ENCODE measurements at regions not wholly inside any gene's neighbourhood (a gene's known extent, or its start where the extent isn't known, plus 50 kb on each side); places are given as distances from the start of the nearest gene placed in this dataset.
A peak's percentile ranks its signal among the peaks of the same experiment; 100 is the strongest.

DNA sequence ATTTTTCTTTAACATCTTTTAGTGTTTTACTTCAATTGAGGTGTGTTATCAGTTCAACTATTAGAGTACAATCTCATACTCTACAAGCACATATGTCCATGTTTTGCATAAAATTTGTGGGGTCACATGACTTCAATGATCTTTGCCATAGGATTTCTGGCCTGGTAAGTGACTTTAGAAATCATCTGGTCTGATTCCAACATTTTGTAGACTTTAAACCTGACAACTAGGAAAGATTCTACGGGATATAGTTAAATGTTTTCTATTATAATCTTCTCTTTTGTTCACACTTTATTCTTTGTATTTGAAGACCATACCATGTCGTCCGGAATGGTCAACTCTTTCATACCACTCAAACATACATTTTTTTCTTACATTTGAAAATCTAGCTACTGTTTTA, 62.0 kb upstream of the NEUROD1 start:
- H3K9me2 ChIP-seq (replicated peaks; ENCODE audit: insufficient read depth, low read length) = no peaks in the 10 kb centered on the region
- TF ChIP-seq EZH2phosphoT487 (conservative IDR thresholded peaks at IDR 0.05; ENCODE audit: low read length) = no peak
- TF ChIP-seq, protein P1, sequence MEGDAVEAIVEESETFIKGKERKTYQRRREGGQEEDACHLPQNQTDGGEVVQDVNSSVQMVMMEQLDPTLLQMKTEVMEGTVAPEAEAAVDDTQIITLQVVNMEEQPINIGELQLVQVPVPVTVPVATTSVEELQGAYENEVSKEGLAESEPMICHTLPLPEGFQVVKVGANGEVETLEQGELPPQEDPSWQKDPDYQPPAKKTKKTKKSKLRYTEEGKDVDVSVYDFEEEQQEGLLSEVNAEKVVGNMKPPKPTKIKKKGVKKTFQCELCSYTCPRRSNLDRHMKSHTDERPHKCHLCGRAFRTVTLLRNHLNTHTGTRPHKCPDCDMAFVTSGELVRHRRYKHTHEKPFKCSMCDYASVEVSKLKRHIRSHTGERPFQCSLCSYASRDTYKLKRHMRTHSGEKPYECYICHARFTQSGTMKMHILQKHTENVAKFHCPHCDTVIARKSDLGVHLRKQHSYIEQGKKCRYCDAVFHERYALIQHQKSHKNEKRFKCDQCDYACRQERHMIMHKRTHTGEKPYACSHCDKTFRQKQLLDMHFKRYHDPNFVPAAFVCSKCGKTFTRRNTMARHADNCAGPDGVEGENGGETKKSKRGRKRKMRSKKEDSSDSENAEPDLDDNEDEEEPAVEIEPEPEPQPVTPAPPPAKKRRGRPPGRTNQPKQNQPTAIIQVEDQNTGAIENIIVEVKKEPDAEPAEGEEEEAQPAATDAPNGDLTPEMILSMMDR (IDR thresholded peaks at IDR 0.05; ENCODE audit: insufficient read depth, low read length, poor library complexity, severe bottlenecking) = no peak
- no peak overlapping the region for H3K27ac ChIP-seq (ENCODE audit: low read depth, low read length)

DNA sequence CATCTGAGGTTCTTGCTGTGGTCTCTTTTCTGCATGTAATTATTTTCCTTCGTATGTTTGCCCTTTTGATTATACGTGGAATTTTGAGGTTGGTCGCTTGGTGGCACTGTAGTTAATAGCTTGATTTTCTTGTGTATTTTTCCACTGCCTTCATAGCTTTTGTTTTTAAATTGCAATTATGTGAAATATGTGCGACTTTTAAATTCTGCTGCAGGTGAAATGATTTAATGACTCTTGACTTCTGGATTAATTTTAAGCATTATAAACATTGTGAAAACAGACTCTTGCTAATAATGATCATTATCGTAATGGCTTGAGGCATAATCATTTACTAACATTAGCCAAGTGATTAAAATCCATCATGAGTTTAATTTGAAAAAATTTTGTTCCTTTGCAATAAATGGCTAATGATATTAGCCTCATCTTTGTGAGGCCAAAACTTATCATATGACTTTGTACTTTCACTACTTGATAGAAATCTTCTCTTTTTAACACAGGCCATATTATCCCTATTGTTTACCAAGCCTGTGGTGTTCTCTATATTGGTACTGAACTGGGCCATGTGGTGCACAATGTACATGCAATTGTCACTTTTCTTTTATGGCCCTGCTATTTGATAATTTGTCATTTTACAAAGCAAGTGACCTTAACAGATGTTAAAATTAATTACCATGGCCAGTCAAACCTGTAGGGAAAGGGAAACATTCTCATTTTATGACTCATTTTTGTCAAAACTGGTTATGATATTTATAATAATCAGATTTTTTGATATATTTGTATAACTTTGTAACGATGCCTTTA, 62.8 kb upstream of the NEUROD1 start:
- Histone ChIP-seq H2AFZ (ENCODE audit: low read depth, low read length, severe bottlenecking) (no peak overlapping the region), H3K9me2 (replicated peaks; ENCODE audit: insufficient read depth, low read length) (no peaks in the 10 kb centered on the region), H3K27me3 (ENCODE audit: low read length) (no peaks in the 10 kb centered on the region), H3K4me3 (ENCODE audit: insufficient read depth, low read length, poor library complexity, severe bottlenecking) (no peak overlapping the region), H3K9ac (ENCODE audit: low read length) (no peak overlapping the region), H3K36me3 (ENCODE audit: low read length) (no peaks in the 10 kb centered on the region), H3F3A (ENCODE audit: insufficient read depth) (no peaks in the 10 kb centered on the region), H3K27ac (ENCODE audit: low read depth, low read length) (no peak overlapping the region), H4K20me1 (ENCODE audit: low read depth, low read length) (no peaks in the 10 kb centered on the region), H3K79me2 (ENCODE audit: insufficient read depth, low read length) (no peaks in the 10 kb centered on the region), H3K9me3 (ENCODE audit: insufficient read depth, low read length) (no peaks in the 10 kb centered on the region), H3K4me2 (ENCODE audit: low read depth, low read length, poor library complexity, severe bottlenecking) (no peak overlapping the region)
- no peak for TF ChIP-seq EZH2phosphoT487 (conservative IDR thresholded peaks at IDR 0.05; ENCODE audit: low read length)
- TF ChIP-seq, protein P1 (IDR thresholded peaks at IDR 0.05; ENCODE audit: insufficient read depth, low read length, poor library complexity, severe bottlenecking) = peak; percentile 43

More for the DNA sequence above, 62.0 kb upstream of the NEUROD1 start:
- Histone ChIP-seq H3K9ac (ENCODE audit: low read length) (no peak overlapping the region), H3K36me3 (ENCODE audit: low read length) (no peaks in the 10 kb centered on the region), H2AFZ (ENCODE audit: low read depth, low read length, severe bottlenecking) (no peak overlapping the region), H3K9me3 (ENCODE audit: insufficient read depth, low read length) (no peaks in the 10 kb centered on the region), H3F3A (ENCODE audit: insufficient read depth) (no peaks in the 10 kb centered on the region), H3K4me3 (ENCODE audit: insufficient read depth, low read length, poor library complexity, severe bottlenecking) (no peak overlapping the region), H3K4me2 (ENCODE audit: low read depth, low read length, poor library complexity, severe bottlenecking) (no peak overlapping the region), H4K20me1 (ENCODE audit: low read depth, low read length) (no peaks in the 10 kb centered on the region), H3K79me2 (ENCODE audit: insufficient read depth, low read length) (no peaks in the 10 kb centered on the region), H3K27me3 (ENCODE audit: low read length) (no peaks in the 10 kb centered on the region)

GRCh38 chr2:181743723-181744031, 63.4 kb upstream of the NEUROD1 start:
- TF ChIP-seq EZH2phosphoT487 (conservative IDR thresholded peaks at IDR 0.05; ENCODE audit: low read length) = no peak
- TF ChIP-seq, protein P1 (IDR thresholded peaks at IDR 0.05; ENCODE audit: insufficient read depth, low read length, poor library complexity, severe bottlenecking) = no peak
- Histone ChIP-seq H3K27ac (ENCODE audit: low read depth, low read length) (no peak overlapping the region), H3K4me2 (ENCODE audit: low read depth, low read length, poor library complexity, severe bottlenecking) (no peak overlapping the region), H3K9ac (ENCODE audit: low read length) (no peak overlapping the region), H3K79me2 (ENCODE audit: insufficient read depth, low read length) (no peaks in the 10 kb centered on the region), H3K4me3 (ENCODE audit: insufficient read depth, low read length, poor library complexity, severe bottlenecking) (no peak overlapping the region), H3K36me3 (ENCODE audit: low read length) (no peaks in the 10 kb centered on the region), H3K27me3 (ENCODE audit: low read length) (no peaks in the 10 kb centered on the region), H4K20me1 (ENCODE audit: low read depth, low read length) (no peaks in the 10 kb centered on the region), H3K9me3 (ENCODE audit: insufficient read depth, low read length) (no peaks in the 10 kb centered on the region), H2AFZ (ENCODE audit: low read depth, low read length, severe bottlenecking) (no peak overlapping the region), H3K9me2 (replicated peaks; ENCODE audit: insufficient read depth, low read length) (no peaks in the 10 kb centered on the region), H3F3A (ENCODE audit: insufficient read depth) (no peaks in the 10 kb centered on the region)

Data from SU-DHL-6 (cell line).